Prostate gland (tissue), 2 donors: ENCODE measurements at regions not wholly inside any gene's neighbourhood (a gene's known extent, or its start where the extent isn't known, plus 50 kb on each side); places are given as distances from the start of the nearest gene placed in this dataset.

Experiments used
- DNase-seq: peaks from one replicate; pipeline ENCODE4 v3.0.0-alpha.2; 2019; ENCODE audit warnings: low spot score
- H3K27ac ChIP-seq, 2 donors: fragments of 200-600 bp; sonication (generic); 2 replicates each; pipeline ENCODE4 v1.5.1; 2017 to 2019
- H3K27me3 ChIP-seq: fragments of 200-600 bp; sonication (generic); replicated peaks from 2 replicates; pipeline ENCODE4 v1.5.1; 2019; ENCODE audit not compliant: insufficient read depth
- H3K36me3 ChIP-seq, 2 donors: fragments of 200-600 bp; sonication (generic); 1 replicate in 1 of 2; 2 replicates in 1 of 2; pipeline versions ENCODE4 v1.5.1 to v1.8.1; 2017 to 2019
- H3K4me1 ChIP-seq: fragments of 200-600 bp; sonication (generic); replicated peaks from 2 replicates; pipeline ENCODE4 v1.5.1; 2019
- H3K4me3 ChIP-seq, 2 donors: fragments of 200-600 bp; sonication (generic); 2 replicates each; pipeline ENCODE4 v1.5.1; 2017 to 2019
- H3K9me3 ChIP-seq: fragments of 200-600 bp; sonication (generic); 2 replicates; pipeline ENCODE4 v1.5.1; 2017
- CTCF ChIP-seq, 4 experiments: fragments of 200-600 bp in 2 of 4; fragments of 450-650 bp in 2 of 4; sonication (generic) in 2 of 4; IDR thresholded peaks; 1 replicate in 3 of 4; 2 replicates in 1 of 4; pipeline ENCODE4 v1.5.1; 2016 to 2019; ENCODE audit warnings: antibody characterized with exemption in 4 of 4, mild to moderate bottlenecking in 2 of 4, moderate library complexity in 2 of 4
- POLR2A ChIP-seq: fragments of 450-650 bp; IDR thresholded peaks from one replicate; pipeline ENCODE4 v1.6.1; 2016; ENCODE audit warnings: antibody characterized with exemption, mild to moderate bottlenecking
- POLR2AphosphoS5 ChIP-seq: sonication (generic); formaldehyde crosslinking; IDR thresholded peaks from one replicate; pipeline ENCODE4 v1.6.1; 2017; ENCODE audit warnings: antibody characterized with exemption
- WGBS: methylation state at CpG from one replicate; pipeline ENCODE4 v1.1.5; 2018; 5-methylcytosine and 5-hydroxymethylcytosine counted together
- intact Hi-C: fragments of 100-400 bp; cut with DNase I; formaldehyde crosslinking; loops from one replicate; pipeline ENCODE4 v1.14.2; 2022

GRCh38 chr10:124342821-124343170 lies 75.9 kb downstream of the OAT start:
- intact Hi-C loops: no loop called here
- no peak for DNase-seq
- Histone ChIP-seq H3K36me3 (no peaks in the 10 kb centered on the region), H3K4me1 (no peaks in the 10 kb centered on the region), H3K9me3 (no peaks in the 10 kb centered on the region), H3K27me3 (no peaks in the 10 kb centered on the region), H3K4me3 (no peak overlapping the region), H3K27ac (no peak overlapping the region)
- 97% methylated on average over 5 of the region's 5 CpGs for WGBS
- TF ChIP-seq POLR2A (no peak), POLR2AphosphoS5 (no peak), CTCF (IDR thresholded peaks at IDR 0.05) (no peak)

GRCh38 chr10:124342136-124342820 lies 76.4 kb downstream of the OAT start:
- Histone ChIP-seq H3K9me3 (no peaks in the 10 kb centered on the region), H3K4me3 (no peak overlapping the region), H3K4me1 (no peaks in the 10 kb centered on the region), H3K27me3 (no peaks in the 10 kb centered on the region), H3K36me3 (no peaks in the 10 kb centered on the region), H3K27ac (no peak overlapping the region)
- 97% methylated on average over 14 of the region's 15 CpGs for WGBS
- intact Hi-C loops: no loop called here
- no peak for DNase-seq
- TF ChIP-seq POLR2AphosphoS5: no peak
- TF ChIP-seq POLR2A: no peak
- no peak for TF ChIP-seq CTCF (IDR thresholded peaks at IDR 0.05)

- no peak for TF ChIP-seq CTCF (IDR thresholded peaks at IDR 0.05)
- no peak for TF ChIP-seq POLR2A
- TF ChIP-seq POLR2AphosphoS5: no peak
- WGBS: 77% methylated on average over 3 of the region's 3 CpGs
- H3K27me3 ChIP-seq: no peaks in the 10 kb centered on the region
- DNase-seq: no peak
- no peaks in the 10 kb centered on the region for H3K36me3 ChIP-seq
- no peak overlapping the region for H3K27ac ChIP-seq
- no peaks in the 10 kb centered on the region for H3K9me3 ChIP-seq
- no peaks in the 10 kb centered on the region for H3K4me1 ChIP-seq
- no peak overlapping the region for H3K4me3 ChIP-seq
- intact Hi-C loops: no loop called here
Measured at GRCh38 chr10:124341768-124342135, 77.0 kb downstream of the OAT start.

GRCh38 chr10:124340033-124340760 lies 78.5 kb downstream of the OAT start:
- TF ChIP-seq POLR2AphosphoS5 (no peak), POLR2A (no peak), CTCF (IDR thresholded peaks at IDR 0.05) (no peak)
- no peaks in the 10 kb centered on the region for H3K27me3 ChIP-seq
- no peak overlapping the region for H3K27ac ChIP-seq
- no peaks in the 10 kb centered on the region for H3K9me3 ChIP-seq
- DNase-seq: no peak
- H3K4me1 ChIP-seq: no peaks in the 10 kb centered on the region
- intact Hi-C loops: no loop called here
- H3K4me3 ChIP-seq: no peak overlapping the region
- 88% methylated on average over 10 of the region's 10 CpGs for WGBS
- no peaks in the 10 kb centered on the region for H3K36me3 ChIP-seq
